HG02763 (cell line): ENCODE measurements at regions not wholly inside any gene's neighbourhood (a gene's known extent, or its start where the extent isn't known, plus 50 kb on each side); places are given as distances from the start of the nearest gene placed in this dataset.

ENCODE experiments used
- ATAC-seq: cut with Tn5 transposase; IDR thresholded peaks from one replicate; pipeline ENCODE4 v1.9.1; 2021; ENCODE audit warnings: mild to moderate bottlenecking, moderate library complexity; ENCODE audit not compliant: unreplicated experiment

DNA sequence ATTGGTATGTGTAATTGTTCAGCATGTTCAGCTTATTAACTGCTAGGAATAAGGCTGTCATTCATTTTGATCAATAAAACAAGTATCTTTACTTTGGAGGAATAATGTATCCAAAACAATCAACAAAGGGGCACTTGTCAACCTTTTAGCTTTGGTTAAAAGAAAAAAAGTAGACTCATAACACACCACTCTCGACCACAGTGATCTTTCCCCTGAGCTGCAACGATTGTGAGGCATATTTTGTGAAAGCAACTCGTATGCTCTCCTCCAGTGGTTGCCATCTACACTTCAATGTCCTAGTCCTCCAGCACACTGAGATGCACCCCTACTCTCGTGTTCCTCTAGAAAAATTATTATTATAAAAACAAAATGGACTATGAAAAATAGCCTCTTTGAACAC, 60.1 kb upstream of the PDE7B start:
- no peak for ATAC-seq

DNA sequence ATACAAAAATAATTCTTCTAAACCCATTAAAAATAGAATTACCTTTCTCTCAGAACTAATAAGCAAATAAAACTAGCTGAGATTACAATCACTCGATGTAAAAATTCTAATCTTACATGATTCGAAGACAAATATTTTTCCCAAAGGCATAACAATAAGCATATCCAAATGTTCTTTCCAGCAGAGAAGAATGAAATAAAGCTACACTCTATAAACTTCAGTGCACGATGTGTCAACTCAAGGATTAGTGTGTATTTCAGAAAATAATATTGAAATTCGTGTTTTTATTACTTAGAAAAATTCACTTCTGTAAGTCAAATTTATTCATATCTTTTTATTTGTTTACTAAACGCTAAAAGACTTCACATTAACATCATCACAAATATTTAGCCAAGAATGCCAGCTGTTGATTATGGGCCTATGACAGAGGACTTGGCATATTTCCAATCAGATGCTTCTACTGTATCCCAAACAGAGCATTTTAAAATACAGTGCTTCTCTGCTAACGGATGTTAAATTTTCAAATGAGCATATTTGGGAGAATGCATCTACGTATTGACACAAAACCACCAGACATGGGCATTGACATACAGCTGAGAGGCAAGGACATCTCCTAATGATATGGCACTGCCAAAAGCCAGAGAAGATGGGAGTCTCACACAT, 54.7 kb upstream of the PDE7B start:
- no peak for ATAC-seq

GRCh38 chr6:135797361-135797760, 54.1 kb upstream of the PDE7B start:
- ATAC-seq = no peak

GRCh38 chr6:135798751-135799515, 52.6 kb upstream of the PDE7B start:
- no peak for ATAC-seq
